DND-41 (cell line): ENCODE measurements at regions not wholly inside any gene's neighbourhood (a gene's known extent, or its start where the extent isn't known, plus 50 kb on each side); places are given as distances from the start of the nearest gene placed in this dataset.

ENCODE experiments used
- ATAC-seq: fragments of 200-7000 bp; cut with Tn5 transposase; 3 replicates; pipeline ENCODE4 v1.9.1; 2021; ENCODE audit warnings: low read depth; ENCODE audit not compliant: insufficient read depth
- DNase-seq: peaks from one replicate; pipeline ENCODE4 v3.0.0-alpha.2; 2020
- H2AFZ ChIP-seq: 2 replicates; pipeline ENCODE4 v1.6.0; 2012; ENCODE audit warnings: low read depth, low read length
- H3K27ac ChIP-seq: 2 replicates; pipeline ENCODE4 v1.5.1; 2012; ENCODE audit warnings: low read length, inconsistent platforms
- H3K27me3 ChIP-seq: fragments of 200-600 bp; sonication (generic); 2 replicates; pipeline ENCODE4 v1.6.0; 2012; ENCODE audit warnings: low read length, mild to moderate bottlenecking, inconsistent platforms; ENCODE audit not compliant: insufficient read depth, poor library complexity
- H3K36me3 ChIP-seq: 2 replicates; pipeline ENCODE4 v1.5.1; 2012; ENCODE audit warnings: low read length, inconsistent platforms; ENCODE audit not compliant: insufficient read depth
- H3K4me1 ChIP-seq: 2 replicates; pipeline ENCODE4 v1.5.1; 2012; ENCODE audit warnings: mild to moderate bottlenecking, low read length; ENCODE audit not compliant: insufficient read depth
- H3K4me2 ChIP-seq: 2 replicates; pipeline ENCODE4 v1.6.0; 2012; ENCODE audit warnings: mild to moderate bottlenecking, moderate library complexity, low read length, inconsistent platforms; ENCODE audit not compliant: insufficient read depth
- H3K4me3 ChIP-seq, 2 experiments: fragments of 200-600 bp in 1 of 2; shearing (Covaris generic) in 1 of 2; 2 replicates each; pipeline ENCODE4 v1.5.1; 2012 to 2016; ENCODE audit warnings: inconsistent platforms in 2 of 2, low read length in 2 of 2, mild to moderate bottlenecking in 2 of 2, low read depth in 1 of 2, moderate library complexity in 1 of 2
- H3K79me2 ChIP-seq: 2 replicates; pipeline ENCODE4 v1.6.0; 2012; ENCODE audit warnings: low read length, inconsistent platforms; ENCODE audit not compliant: insufficient read depth
- H3K9ac ChIP-seq: 2 replicates; pipeline ENCODE4 v1.6.0; 2012; ENCODE audit warnings: low read depth, mild to moderate bottlenecking, inconsistent platforms, low read length, moderate library complexity
- H3K9me3 ChIP-seq: 2 replicates; pipeline ENCODE4 v1.5.1; 2012; ENCODE audit warnings: low read length, moderate library complexity, mild to moderate bottlenecking, inconsistent platforms; ENCODE audit not compliant: insufficient read depth, severe bottlenecking
- H4K20me1 ChIP-seq: 2 replicates; pipeline ENCODE4 v1.6.0; 2012; ENCODE audit warnings: low read length; ENCODE audit not compliant: insufficient read depth
- EZH2 ChIP-seq: IDR thresholded peaks from 3 replicates; pipeline ENCODE4 v1.6.1; 2012; ENCODE audit warnings: borderline replicate concordance, low read depth, mild to moderate bottlenecking, moderate library complexity, low read length, inconsistent platforms; ENCODE audit not compliant: severe bottlenecking
- TF ChIP-seq, protein P1 (sequence below): IDR thresholded peaks from 2 replicates; pipeline ENCODE4 v1.5.1; 2012; ENCODE audit warnings: borderline replicate concordance, low read length, moderate library complexity, mild to moderate bottlenecking; ENCODE audit not compliant: poor library complexity, severe bottlenecking; ENCODE audit errors: extremely low read depth

DNA sequence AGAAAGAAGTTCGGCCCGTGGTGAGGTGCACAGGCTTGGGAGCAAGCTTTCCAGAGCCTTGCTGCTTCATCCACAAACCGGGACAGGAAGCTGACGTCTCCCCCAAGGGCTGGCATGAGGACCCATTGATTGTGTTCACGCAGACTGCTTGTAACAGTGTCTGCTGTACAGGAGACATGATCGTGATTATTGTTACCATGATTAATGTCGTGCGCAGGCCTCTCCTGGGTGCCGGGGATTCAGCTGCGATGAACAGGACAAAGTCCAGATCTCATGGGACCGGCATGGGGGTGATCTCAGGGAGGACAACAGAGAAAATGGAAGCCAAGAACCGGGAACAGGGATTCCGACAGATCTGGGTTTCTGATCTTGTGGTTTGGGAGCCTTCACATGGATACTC lies 219.9 kb downstream of the BRD1 start:
- H3K36me3 ChIP-seq, result no peaks in the 10 kb centered on the region
- DNase-seq (no peak), ATAC-seq (no peak)
- no peaks in the 10 kb centered on the region for H3K27me3 ChIP-seq
- no peaks in the 10 kb centered on the region; the same call in 1 of the 2 replicates for H4K20me1 ChIP-seq
- H2AFZ ChIP-seq, result no peak overlapping the region
- H3K9me3 ChIP-seq, result peaks cover 11% of the 10 kb centered on the region
- H3K27ac ChIP-seq, result no peak overlapping the region
- H3K9ac ChIP-seq, result no peak overlapping the region
- no peaks in the 10 kb centered on the region for H3K4me1 ChIP-seq
- no peak overlapping the region for H3K4me2 ChIP-seq
- H3K4me3 ChIP-seq, result no peak overlapping the region
- no peaks in the 10 kb centered on the region for H3K79me2 ChIP-seq
- no peak for TF ChIP-seq EZH2
- TF ChIP-seq, protein P1, sequence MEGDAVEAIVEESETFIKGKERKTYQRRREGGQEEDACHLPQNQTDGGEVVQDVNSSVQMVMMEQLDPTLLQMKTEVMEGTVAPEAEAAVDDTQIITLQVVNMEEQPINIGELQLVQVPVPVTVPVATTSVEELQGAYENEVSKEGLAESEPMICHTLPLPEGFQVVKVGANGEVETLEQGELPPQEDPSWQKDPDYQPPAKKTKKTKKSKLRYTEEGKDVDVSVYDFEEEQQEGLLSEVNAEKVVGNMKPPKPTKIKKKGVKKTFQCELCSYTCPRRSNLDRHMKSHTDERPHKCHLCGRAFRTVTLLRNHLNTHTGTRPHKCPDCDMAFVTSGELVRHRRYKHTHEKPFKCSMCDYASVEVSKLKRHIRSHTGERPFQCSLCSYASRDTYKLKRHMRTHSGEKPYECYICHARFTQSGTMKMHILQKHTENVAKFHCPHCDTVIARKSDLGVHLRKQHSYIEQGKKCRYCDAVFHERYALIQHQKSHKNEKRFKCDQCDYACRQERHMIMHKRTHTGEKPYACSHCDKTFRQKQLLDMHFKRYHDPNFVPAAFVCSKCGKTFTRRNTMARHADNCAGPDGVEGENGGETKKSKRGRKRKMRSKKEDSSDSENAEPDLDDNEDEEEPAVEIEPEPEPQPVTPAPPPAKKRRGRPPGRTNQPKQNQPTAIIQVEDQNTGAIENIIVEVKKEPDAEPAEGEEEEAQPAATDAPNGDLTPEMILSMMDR, result no peak

DNA sequence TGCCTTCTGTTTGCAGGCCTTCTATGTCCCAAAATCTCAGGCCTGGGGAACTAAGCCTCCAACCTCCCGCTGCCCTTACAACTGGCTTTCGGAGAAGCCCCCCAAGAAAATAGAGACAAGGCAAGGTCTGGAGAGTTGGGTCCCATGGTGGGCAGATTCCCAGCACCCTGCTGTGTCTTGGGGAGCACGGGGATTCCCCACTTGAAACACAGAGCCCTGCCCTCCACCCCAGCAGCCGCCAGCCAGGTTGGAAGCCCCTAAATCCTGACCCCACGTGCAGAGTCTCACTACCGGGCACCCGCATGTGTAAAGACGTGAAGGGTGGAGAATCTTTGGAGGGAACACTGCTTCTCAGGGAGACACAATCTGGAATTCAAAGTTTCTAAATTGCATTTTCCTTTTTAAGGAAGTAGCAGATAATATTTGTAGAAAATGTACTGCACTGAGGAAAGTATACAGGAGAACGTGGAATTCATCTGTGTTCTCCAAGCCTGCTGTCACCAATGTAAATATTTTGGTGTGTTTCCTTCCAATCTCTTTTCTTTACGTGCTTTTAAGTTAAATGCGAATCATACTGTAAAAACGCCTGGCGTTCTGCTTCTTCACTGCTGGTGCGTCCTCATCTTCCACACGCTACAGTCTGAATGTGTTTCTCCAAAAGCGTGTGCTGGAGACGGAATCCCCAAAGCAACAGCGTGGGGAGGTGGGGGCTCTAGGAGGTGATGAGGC lies 220.9 kb downstream of the BRD1 start:
- no peak overlapping the region for H3K27ac ChIP-seq
- no peak overlapping the region for H3K9ac ChIP-seq
- no peaks in the 10 kb centered on the region for H3K4me1 ChIP-seq
- TF ChIP-seq, protein P1, result no peak
- TF ChIP-seq EZH2, result no peak
- no peak overlapping the region for H3K4me2 ChIP-seq
- H4K20me1 ChIP-seq, result no peaks in the 10 kb centered on the region; the same call in 1 of the 2 replicates
- H3K36me3 ChIP-seq, result no peaks in the 10 kb centered on the region
- no peak overlapping the region for H3K4me3 ChIP-seq
- peaks cover 10% of the 10 kb centered on the region for H3K9me3 ChIP-seq
- H3K27me3 ChIP-seq, result no peaks in the 10 kb centered on the region
- no peak overlapping the region for H2AFZ ChIP-seq
- no peaks in the 10 kb centered on the region for H3K79me2 ChIP-seq
- no peak for DNase-seq
- ATAC-seq, result no peak

DNA sequence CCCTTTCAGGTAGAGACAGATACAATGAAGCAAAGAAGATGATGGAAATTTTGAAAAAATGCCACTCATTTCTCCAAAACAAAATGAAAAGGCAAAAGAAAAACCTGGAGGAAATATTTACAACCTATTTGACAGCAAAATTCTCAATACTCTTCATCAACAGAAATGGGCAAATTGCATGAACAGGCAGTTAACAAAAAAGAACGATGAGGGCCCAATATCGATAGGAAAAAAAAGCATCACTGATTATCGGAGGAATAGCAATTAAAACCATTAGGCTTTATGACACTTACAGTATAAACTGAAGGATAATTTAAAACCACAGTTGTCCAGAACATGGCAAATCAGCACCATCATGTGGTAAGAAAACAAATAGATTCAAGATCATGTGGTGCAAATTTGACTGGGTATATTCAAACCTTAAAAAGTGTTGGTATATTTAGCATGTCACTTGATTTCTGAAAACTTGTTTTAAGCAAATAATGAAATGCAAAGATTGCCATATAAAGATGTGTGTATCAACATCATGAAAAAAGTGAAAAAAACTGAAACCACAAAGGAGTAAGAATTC lies 222.9 kb downstream of the BRD1 start:
- H3K27me3 ChIP-seq, result no peaks in the 10 kb centered on the region
- TF ChIP-seq, protein P1, result no peak
- TF ChIP-seq EZH2, result no peak
- ATAC-seq (no peak), DNase-seq (no peak)
- H3K36me3 ChIP-seq, result no peaks in the 10 kb centered on the region
- no peak overlapping the region for H2AFZ ChIP-seq
- H3K27ac ChIP-seq, result no peak overlapping the region
- no peaks in the 10 kb centered on the region for H4K20me1 ChIP-seq
- no peak overlapping the region for H3K9ac ChIP-seq
- H3K9me3 ChIP-seq, result peaks cover 10% of the 10 kb centered on the region
- H3K4me3 ChIP-seq, result no peak overlapping the region
- H3K4me1 ChIP-seq, result no peaks in the 10 kb centered on the region
- no peak overlapping the region for H3K4me2 ChIP-seq
- no peaks in the 10 kb centered on the region for H3K79me2 ChIP-seq
